GM21723 (cell line): ENCODE measurements at regions not wholly inside any gene's neighbourhood (a gene's known extent, or its start where the extent isn't known, plus 50 kb on each side); places are given as distances from the start of the nearest gene placed in this dataset.
"Not testable (repeated sequence)": the region's sequence is repeated elsewhere in the genome, so short reads cannot be mapped to it uniquely, and the experiment has no call there.

ENCODE experiments used
- ATAC-seq: cut with Tn5 transposase; IDR thresholded peaks from one replicate; pipeline ENCODE4 v1.9.1; 2021; ENCODE audit warnings: mild to moderate bottlenecking, moderate library complexity; ENCODE audit not compliant: unreplicated experiment

- peak; percentile 47 for ATAC-seq
Observed at GRCh38 chr1:146297781-146298574, 69.2 kb upstream of the NOTCH2NLA start.

- ATAC-seq: peak; percentile 55
Observed at GRCh38 chr1:146292940-146293936, 64.4 kb upstream of the NOTCH2NLA start.

- ATAC-seq: not testable (repeated sequence)
Observed at GRCh38 chr1:146292424-146292823, 63.6 kb upstream of the NOTCH2NLA start.

GRCh38 chr1:146287881-146288280 is 59.1 kb upstream of the NOTCH2NLA start:
- not testable (repeated sequence) for ATAC-seq

GRCh38 chr1:146284760-146285159 is 55.9 kb upstream of the NOTCH2NLA start:
- ATAC-seq: not testable (repeated sequence)

- peak; percentile 52 for ATAC-seq
Observed at GRCh38 chr1:146283527-146283880, 54.7 kb upstream of the NOTCH2NLA start.

- ATAC-seq: peak; percentile 76
Observed at GRCh38 chr1:146282807-146283526, 54.1 kb upstream of the NOTCH2NLA start.

- not testable (repeated sequence) for ATAC-seq
Observed at GRCh38 chr1:146281522-146281921, 52.7 kb upstream of the NOTCH2NLA start.

- not testable (repeated sequence) for ATAC-seq
Observed at GRCh38 chr1:146278758-146279157, 49.9 kb upstream of the NOTCH2NLA start.
